HG02943 (cell line): ENCODE measurements at regions not wholly inside any gene's neighbourhood (a gene's known extent, or its start where the extent isn't known, plus 50 kb on each side); places are given as distances from the start of the nearest gene placed in this dataset.
"Not testable (repeated sequence)": the region's sequence is repeated elsewhere in the genome, so short reads cannot be mapped to it uniquely, and the experiment has no call there.

Experiments
- ATAC-seq: cut with Tn5 transposase; IDR thresholded peaks from one replicate; pipeline ENCODE4 v1.9.1; 2021; ENCODE audit warnings: mild to moderate bottlenecking, low read depth, moderate library complexity; ENCODE audit not compliant: unreplicated experiment

GRCh38 chr10:65128277-65128676 lies 1607.1 kb downstream of the REEP3 start:
- ATAC-seq: no peak

DNA sequence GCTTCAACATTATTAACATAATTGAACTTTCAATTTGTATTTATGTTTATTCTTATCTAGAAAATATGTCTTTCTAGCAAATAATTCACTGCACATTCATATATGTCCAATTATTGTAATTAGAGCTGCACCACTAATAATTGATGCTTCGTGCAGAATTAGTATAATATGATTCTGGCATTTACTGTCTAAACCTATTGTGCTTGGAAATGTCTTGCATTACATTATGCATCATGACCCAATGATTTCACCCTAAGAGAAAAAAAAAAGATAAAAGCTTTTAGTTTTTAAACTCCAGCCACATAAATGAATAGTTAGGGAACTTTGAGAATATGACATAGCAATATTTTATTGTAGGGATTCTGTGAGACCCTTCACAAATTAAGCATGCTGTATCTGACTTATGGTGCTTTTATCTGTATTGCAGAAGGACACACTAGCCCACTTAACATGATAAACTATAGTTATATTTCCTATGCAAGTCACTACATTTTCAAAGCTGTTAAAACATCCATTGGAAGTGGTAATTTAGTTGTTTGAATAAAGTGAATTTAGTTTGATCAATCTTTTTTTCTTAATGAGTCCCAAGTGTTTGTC lies 1609.1 kb downstream of the REEP3 start:
- no peak for ATAC-seq

DNA sequence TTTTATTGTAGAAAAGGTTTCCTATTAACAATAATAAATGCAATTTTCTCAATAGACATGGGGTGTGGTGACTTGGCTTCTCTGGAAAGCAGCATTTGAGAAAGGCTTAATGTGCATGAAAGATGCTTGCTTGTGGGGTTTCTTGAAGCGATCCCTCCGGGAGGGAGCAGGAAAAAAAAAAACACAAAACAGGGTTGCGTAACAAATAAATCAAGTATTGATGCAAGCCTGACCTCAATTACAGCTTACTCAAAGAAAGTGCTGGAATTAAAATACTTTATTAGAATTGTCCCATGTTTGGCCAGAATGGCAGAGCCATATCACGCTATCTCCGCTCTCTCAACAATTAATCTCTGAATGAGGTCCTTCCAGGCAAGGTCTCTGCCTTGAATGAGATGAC lies 1612.5 kb downstream of the REEP3 start:
- no peak for ATAC-seq

DNA sequence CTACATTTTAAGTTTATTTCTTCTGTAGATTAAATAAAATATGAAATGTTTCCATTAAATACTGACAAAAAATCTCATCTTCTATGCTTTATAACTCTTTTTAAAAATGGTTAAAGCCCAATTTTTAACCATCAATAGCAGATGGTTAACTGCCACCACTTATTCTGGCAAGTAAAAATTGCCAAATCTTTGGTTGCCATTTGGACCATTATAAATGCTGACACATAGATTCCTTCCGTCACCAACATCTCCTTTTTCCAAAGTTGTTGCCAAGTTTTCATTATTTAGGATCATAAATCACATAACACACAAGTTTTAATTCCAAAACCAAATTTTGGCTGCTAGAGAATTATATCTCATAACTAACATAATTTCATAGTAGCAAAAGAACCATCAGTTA lies 1614.3 kb downstream of the REEP3 start:
- no peak for ATAC-seq

DNA sequence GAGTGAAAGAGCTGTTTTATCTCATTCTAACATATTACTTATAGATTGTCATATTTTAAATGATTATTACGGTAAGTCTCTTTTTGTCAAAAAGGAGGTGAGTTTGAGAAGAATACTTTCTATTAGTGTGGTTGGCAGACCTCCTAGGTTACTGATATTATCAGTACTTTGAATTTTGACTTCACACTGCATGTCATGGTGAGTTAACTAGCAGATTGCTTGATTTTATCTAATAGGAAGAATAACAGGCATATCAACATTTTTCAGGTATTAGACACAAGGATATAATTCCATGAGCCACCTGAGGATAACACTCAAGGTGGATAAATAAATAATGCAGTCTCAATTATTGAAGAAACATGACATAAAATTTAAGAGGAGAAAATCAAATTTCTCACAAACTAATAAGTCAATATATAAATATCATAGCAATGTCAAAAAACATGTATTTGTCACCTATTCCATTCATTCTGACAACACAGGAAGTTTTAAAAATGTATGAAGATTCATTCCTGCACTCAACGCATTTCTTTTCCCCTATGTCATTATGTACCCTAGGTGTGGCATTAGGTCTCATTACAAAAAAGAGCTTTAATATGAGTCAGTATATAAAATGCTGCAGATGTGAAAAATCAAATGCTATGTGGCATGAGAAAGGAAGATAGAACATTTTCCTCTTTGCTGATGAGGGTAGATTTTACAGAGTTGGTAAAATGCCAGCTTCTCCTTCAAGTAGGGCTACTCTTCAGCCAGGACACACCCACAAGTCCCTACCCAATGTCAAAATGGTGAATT lies 1621.6 kb downstream of the REEP3 start:
- no peak for ATAC-seq

DNA sequence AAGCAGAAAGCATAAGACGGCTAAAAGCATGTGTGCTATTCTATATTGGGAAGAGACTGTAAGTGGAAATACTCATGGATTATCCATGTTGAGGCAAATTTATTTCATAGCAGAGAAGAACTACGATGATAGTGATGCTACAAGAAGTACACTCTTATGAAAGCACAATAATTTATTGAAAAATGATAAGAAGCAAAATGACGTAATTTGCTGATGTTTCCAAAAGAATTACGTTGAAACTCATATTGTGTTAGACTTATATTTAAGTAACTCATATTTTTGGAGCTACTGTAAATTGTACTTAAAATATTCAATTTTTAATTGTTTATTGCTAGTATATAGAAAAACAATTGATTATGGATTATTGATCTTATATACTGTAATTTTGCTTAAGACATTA lies 1622.5 kb downstream of the REEP3 start:
- ATAC-seq: no peak

GRCh38 chr10:65149878-65150277 lies 1628.7 kb downstream of the REEP3 start:
- no peak for ATAC-seq

GRCh38 chr10:65166272-65166671 lies 1645.1 kb downstream of the REEP3 start:
- no peak for ATAC-seq

DNA sequence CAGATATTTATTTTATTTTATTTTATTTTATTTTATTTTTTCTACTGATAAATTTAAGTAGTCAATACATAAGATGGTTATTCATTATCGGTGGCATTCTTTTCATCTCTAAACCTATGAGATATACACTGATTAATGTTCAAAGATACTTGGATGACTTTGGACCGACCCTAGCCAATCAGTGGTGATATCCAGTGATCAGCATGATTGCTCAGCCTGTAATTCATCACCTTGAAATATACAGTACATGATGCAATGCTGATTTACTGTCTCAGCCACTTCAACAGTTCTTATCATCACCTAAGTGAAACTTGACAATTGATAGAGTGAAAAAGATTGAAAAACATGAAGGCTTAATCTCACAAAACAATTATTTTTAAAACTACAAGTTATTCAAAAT lies 1651.0 kb downstream of the REEP3 start:
- ATAC-seq: no peak

- no peak for ATAC-seq
Measured at GRCh38 chr10:65176994-65177393, 1655.8 kb downstream of the REEP3 start.

DNA sequence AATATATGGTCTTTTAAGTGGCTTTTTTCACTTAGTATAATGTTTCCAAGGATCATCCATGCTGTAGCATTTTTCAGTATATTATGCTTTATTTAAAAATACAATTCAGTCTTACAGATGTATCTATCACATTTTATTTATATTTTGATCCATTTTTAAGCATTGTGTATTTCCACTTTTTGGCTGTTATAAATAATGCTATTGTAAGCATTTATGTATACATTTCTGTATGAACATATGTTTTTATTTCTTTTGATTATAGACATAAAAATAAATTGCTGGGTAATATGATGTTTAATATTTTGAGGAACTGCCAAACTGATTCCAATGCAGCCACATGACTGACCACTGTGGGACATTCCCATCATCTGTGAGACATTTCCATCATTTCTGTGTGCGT lies 1662.0 kb downstream of the REEP3 start:
- no peak for ATAC-seq

DNA sequence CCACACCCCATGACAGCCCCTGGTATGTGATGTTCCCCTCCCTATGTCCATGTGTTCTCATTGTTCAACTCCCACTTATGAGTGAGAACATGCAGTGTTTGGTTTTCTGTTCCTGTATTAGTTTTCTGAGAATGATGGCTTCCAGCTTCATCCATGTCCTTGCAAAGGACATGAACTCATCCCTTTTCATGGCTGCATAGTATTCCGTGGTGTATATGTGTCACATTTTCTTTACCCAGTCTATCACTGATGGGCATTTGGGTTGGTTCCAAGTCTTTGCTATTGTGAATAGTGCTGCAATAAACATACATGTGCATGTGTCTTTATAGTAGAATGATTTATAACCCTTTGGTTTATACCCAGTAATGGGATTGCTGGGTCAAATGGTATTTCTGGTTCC lies 1665.5 kb downstream of the REEP3 start:
- ATAC-seq: not testable (repeated sequence)

DNA sequence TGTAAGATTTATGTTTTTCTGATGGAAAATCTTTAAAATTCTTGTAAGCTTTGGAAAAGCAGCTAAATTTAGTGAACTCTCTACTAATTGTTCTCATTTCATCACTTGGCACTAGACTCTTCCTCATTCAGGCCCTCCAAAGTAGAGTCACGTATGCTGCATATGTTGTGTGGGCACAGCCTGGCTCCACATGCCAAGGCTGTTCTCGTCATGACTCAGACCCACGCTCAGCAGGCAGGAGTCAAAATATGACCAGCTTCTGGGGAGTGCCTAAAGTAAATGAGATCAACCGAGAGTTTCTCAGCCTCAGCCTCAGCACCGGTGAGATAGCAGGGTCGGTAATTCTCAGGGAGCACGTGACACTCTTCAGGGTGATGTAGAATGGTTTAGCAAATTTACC lies 1672.9 kb downstream of the REEP3 start:
- no peak for ATAC-seq

DNA sequence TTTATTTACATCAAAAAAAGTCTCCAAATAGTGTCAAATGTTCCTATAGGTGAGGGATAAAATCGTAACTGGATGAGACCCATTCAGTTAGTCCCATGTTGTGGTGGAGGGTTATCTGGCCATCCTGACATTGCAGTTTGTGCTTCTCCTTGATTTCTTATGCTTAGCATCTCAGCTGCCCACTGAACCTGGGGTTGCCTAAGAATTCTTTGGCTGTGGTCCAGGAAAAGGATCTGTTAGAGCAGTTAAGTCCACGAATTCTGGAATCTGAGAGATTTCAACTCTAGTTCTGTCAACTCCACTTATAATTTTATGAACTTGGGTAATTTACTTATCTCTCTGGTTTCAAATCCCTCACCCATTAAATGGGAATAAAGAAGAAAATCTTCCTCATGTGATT lies 1673.4 kb downstream of the REEP3 start:
- ATAC-seq: no peak

DNA sequence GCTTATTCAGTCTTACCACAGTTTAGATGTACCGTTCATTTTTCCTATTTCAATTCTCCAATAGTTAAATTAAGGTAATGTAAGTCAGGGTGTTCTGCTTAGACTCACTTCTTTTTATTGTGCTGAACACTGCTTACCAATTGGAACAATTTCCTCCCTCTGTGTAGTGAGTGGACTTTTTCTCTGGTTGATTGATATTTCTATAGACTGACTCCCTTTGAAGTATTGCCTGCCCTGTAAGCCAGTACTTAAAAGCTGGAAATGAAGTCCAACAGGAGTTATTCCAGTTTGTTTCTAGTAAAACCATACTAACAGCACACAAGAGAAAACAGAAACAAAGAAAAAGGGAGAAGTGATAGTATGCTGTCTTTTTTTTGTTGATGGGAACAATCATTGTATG lies 1674.9 kb downstream of the REEP3 start:
- ATAC-seq: no peak

DNA sequence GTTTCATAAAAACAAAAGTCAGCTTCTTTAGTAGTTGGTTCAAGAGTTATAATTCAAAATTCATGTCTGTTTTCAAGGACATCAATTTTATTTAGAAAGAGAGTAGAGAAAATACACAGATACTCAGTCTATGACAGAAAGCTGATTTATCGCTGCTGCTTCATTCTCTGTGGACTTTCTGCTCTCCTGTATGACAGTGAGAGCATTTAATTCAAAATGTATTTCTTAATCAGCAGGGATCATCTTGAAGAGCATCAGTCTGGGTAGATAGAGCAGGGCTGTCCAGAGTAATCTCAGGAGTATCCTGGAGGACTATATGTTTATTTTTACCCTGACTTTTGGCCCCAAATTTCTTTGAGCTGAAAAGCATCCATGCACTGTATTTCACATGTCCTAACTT lies 1676.7 kb downstream of the REEP3 start:
- no peak for ATAC-seq

- no peak for ATAC-seq
Measured at GRCh38 chr10:65201491-65201890, 1680.3 kb downstream of the REEP3 start.

DNA sequence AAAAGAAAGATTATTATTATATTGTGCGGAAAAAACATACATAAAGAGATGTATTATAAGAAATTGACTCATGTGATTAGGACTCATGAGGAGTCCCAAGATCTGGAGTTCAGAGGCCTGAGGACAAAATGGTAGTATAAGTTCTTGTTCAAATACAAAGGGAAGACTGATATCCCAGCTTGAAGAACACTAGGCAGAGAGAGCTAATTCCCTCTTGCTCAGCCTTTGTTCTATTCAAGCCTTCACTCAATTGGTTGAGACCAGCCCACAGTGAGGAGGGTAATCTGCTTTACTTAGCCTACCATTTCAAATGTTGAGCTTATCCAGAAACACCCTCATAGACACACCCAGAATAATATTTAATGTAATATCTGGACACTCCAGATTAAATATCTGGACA lies 1683.8 kb downstream of the REEP3 start:
- ATAC-seq: no peak

- no peak for ATAC-seq
Measured at GRCh38 chr10:65213170-65213569, 1692.0 kb downstream of the REEP3 start.

- ATAC-seq: no peak
Measured at GRCh38 chr10:65219444-65219843, 1698.2 kb downstream of the REEP3 start.

- no peak for ATAC-seq
Measured at GRCh38 chr10:65231148-65231547, 1694.7 kb upstream of the LRRTM3 start.

DNA sequence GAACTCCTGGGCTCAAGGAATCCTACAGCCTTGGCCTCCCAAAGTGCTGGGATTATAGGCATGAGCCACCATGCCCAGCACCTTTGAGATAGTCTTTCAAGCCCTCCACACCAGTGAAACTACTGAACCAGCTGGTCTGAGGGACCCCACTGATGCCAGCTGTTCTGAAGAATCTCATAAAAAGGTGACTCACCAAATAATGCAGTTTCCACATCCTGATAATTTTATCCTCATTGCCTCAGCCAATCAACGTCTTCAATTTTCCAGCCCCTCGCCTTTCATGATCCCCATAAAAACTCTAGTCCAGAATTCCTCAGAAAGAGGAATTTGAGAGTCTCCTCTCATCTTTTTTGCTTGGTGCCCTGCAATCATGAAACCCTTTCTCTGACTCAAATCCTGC lies 1691.6 kb upstream of the LRRTM3 start:
- ATAC-seq: no peak
